Gastrocnemius medialis (tissue), 4 donors: ENCODE measurements at regions not wholly inside any gene's neighbourhood (a gene's known extent, or its start where the extent isn't known, plus 50 kb on each side); places are given as distances from the start of the nearest gene placed in this dataset.

Experiments used
- ATAC-seq, 2 donors: fragments of 150-250 bp; one replicate each; pipeline ENCODE4 v1.9.1; 2016
- DNase-seq, 2 donors: peaks; one replicate each; pipeline ENCODE4 v3.0.0-alpha.2; 2019
- H3K27ac ChIP-seq, 4 donors: fragments of 200-600 bp; sonication (generic); 1 replicate in 1 of 4; 2 replicates in 3 of 4; pipeline ENCODE4 v1.5.1; 2016 to 2018; ENCODE audit warnings: mild to moderate bottlenecking in 2 of 4, moderate library complexity in 1 of 4
- H3K27me3 ChIP-seq, 3 donors: fragments of 200-600 bp; sonication (generic) in 2 of 3; 1 replicate in 1 of 3; 2 replicates in 2 of 3; pipeline versions ENCODE4 v1.5.1 to v1.6.0; 2016 to 2019; ENCODE audit warnings: mild to moderate bottlenecking in 1 of 3, moderate library complexity in 1 of 3
- H3K36me3 ChIP-seq, 2 donors: fragments of 200-600 bp; sonication (generic) in 1 of 2; one replicate each; pipeline ENCODE4 v1.5.1; 2017 to 2018
- H3K4me1 ChIP-seq, 2 donors: fragments of 200-600 bp; sonication (generic) in 1 of 2; one replicate each; pipeline ENCODE4 v1.5.1; 2016 to 2017; ENCODE audit warnings: mild to moderate bottlenecking in 2 of 2
- H3K4me3 ChIP-seq, 4 donors: fragments of 200-600 bp; sonication (generic) in 3 of 4; 1 replicate in 1 of 4; 2 replicates in 3 of 4; pipeline ENCODE4 v1.5.1; 2016 to 2019; ENCODE audit warnings: mild to moderate bottlenecking in 2 of 4
- H3K9me3 ChIP-seq, 3 donors: fragments of 200-600 bp; sonication (generic) in 2 of 3; 1 replicate in 1 of 3; 2 replicates in 2 of 3; pipeline ENCODE4 v1.5.1; 2016 to 2019
- POLR2A ChIP-seq, 2 donors: fragments of 450-650 bp; IDR thresholded peaks; one replicate each; pipeline ENCODE4 v1.6.1; 2017; ENCODE audit warnings: antibody characterized with exemption in 2 of 2, mild to moderate bottlenecking in 2 of 2, moderate library complexity in 2 of 2
- in situ Hi-C, 4 donors: fragments of 200-750 bp; cut with MboI; loops; one replicate each; pipeline versions ENCODE4 v1.15.0 to v1.8.0; 2017; ENCODE audit warnings: low sequenced_read_pairs in 4 of 4
- intact Hi-C: fragments of 100-400 bp; cut with DNase I; formaldehyde crosslinking; loops from one replicate; pipeline ENCODE4 v1.15.1; 2023; ENCODE audit warnings: low total_unique reads
- TF ChIP-seq, protein P1 (sequence below), 5 experiments: fragments of 450-650 bp in 3 of 5; fragments of 200-600 bp in 2 of 5; sonication (generic) in 2 of 5; IDR thresholded peaks in 4 of 5; conservative IDR thresholded peaks in 1 of 5; 1 replicate in 4 of 5; 2 replicates in 1 of 5; pipeline ENCODE4 v1.5.1; 2016 to 2019; ENCODE audit warnings: antibody characterized with exemption in 5 of 5, mild to moderate bottlenecking in 3 of 5, moderate library complexity in 3 of 5

DNA sequence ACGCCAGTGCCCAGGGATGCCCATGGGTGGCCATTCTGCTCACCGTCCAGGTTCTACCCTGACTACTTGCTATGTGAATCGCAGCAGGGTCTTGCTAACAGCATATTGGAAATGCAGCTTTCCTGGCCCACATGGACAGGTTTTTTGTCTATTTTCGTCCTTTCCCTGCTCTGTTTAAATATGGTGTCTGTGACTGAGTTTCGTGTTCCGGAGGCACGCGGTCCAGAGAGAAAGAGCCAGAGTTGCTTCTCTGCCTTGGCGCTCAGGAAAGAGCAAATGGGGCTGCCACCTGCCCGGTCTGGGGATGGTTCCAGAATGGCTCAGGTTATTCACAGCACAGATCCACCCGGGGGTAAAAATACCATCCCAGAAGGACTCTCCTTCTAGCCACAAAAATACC lies 456.2 kb downstream of the BCL11A start:
- intact Hi-C loops (loop anchor here (5.0 kb wide), 1 partner anchor 40 kb away; no protein-coding TSS in a partner anchor), in situ Hi-C loops (no loop called here)
- H3K27ac ChIP-seq = peak overlapping the region in 1 of 4 donors; percentile 47
- DNase-seq (peak; percentile 37 to 47), ATAC-seq (peak in 1 of 2 donors; percentile 64)
- no peaks in the 10 kb centered on the region for H3K27me3 ChIP-seq
- no peak overlapping the region for H3K4me3 ChIP-seq
- no peaks in the 10 kb centered on the region for H3K36me3 ChIP-seq
- peaks cover 18 to 42% of the 10 kb centered on the region in 2 donors for H3K4me1 ChIP-seq
- no peaks in the 10 kb centered on the region for H3K9me3 ChIP-seq
- TF ChIP-seq, protein P1, sequence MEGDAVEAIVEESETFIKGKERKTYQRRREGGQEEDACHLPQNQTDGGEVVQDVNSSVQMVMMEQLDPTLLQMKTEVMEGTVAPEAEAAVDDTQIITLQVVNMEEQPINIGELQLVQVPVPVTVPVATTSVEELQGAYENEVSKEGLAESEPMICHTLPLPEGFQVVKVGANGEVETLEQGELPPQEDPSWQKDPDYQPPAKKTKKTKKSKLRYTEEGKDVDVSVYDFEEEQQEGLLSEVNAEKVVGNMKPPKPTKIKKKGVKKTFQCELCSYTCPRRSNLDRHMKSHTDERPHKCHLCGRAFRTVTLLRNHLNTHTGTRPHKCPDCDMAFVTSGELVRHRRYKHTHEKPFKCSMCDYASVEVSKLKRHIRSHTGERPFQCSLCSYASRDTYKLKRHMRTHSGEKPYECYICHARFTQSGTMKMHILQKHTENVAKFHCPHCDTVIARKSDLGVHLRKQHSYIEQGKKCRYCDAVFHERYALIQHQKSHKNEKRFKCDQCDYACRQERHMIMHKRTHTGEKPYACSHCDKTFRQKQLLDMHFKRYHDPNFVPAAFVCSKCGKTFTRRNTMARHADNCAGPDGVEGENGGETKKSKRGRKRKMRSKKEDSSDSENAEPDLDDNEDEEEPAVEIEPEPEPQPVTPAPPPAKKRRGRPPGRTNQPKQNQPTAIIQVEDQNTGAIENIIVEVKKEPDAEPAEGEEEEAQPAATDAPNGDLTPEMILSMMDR (IDR thresholded peaks at IDR 0.05 in 4 of 5, conservative IDR thresholded peaks at IDR 0.05 in 1 of 5) = no peak
- TF ChIP-seq POLR2A (IDR thresholded peaks at IDR 0.05) = no peak

DNA sequence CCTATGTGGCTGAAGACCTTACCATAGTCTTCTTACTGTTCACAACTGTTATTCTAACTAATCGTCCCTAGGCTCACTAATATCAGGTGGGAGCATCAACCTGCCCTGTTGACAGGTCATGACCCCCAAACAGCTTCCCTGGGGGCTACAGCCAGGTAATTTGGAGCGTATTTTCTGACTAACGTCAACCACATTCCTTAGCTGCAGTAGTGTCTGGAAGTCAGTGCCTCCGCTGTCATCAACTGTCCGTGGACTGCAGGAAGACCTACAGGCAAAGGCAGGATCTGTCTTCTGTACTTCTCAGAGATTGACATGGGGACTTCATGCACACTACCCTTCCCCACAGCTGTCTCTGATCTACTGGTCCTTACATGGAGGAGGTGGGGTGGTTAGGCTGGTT lies 456.9 kb downstream of the BCL11A start:
- in situ Hi-C loops = no loop called here
- TF ChIP-seq POLR2A (IDR thresholded peaks at IDR 0.05) = no peak
- no peak for ATAC-seq

DNA sequence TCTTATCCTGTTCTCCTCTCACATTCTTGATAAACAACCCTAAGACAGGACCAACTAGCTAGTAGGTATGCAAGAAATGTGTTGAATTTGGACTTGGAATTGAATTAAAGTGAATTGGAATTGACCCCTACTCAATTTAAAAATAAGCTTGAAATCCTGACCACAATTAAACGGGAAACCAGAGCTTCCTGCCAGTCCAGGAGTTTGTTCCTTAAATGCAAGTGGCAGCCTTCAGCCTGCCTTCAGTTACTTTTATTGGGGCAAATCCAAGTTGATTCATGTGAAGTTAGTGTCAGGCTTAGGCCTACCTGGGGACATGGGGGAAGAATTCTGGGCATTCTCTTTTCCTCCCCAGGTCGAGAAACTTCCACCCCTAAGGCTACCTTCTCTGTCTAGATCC lies 457.6 kb downstream of the BCL11A start:
- intact Hi-C loops = loop anchor here (5.0 kb wide), 1 partner anchor 39 kb away; no protein-coding TSS in a partner anchor

More for the DNA sequence above, 456.9 kb downstream of the BCL11A start:
- intact Hi-C loops = loop anchor here (5.0 kb wide), 1 partner anchor 39 kb away; no protein-coding TSS in a partner anchor
- H3K4me1 ChIP-seq = peaks cover 18 to 42% of the 10 kb centered on the region in 2 donors
- no peak overlapping the region for H3K27ac ChIP-seq
- H3K27me3 ChIP-seq = no peaks in the 10 kb centered on the region
- no peak for DNase-seq
- no peak overlapping the region for H3K4me3 ChIP-seq
- H3K36me3 ChIP-seq = no peaks in the 10 kb centered on the region
- no peaks in the 10 kb centered on the region for H3K9me3 ChIP-seq

DNA sequence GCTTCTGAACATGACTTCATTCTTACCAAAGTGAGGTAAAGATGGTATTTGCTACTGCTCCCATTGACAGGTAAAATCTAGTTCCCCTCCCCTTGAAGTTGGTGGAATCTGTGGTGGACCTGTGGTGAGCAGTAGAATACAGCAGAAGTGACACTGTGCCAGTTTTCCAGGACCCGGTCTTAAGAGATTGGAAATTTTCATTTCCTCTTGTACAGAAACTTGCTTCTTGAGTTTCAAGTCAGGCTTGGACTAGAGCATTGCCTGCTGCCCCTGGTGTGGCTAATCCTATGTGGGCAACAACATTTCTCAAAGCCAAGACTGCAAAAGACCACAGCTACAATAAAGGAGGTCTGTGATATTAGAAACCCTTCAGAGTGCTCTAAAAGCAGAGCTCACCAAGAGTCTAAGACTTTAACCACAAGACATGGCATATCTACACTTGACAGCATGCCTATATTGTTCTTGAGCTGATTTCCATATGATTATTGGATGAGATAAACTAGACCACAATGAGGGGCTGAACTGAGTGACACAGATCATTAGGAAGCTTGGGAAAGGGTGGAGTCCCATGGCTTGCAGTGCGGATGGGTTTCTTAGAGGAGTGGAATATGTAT lies 458.1 kb downstream of the BCL11A start:
- intact Hi-C loops (loop anchor here (5.0 kb wide), 1 partner anchor 38 kb away; no protein-coding TSS in a partner anchor), in situ Hi-C loops (no loop called here)
- H3K27ac ChIP-seq = no peak overlapping the region
- H3K36me3 ChIP-seq = no peaks in the 10 kb centered on the region
- no peak for TF ChIP-seq POLR2A (IDR thresholded peaks at IDR 0.05)
- TF ChIP-seq, protein P1 (IDR thresholded peaks at IDR 0.05 in 4 of 5, conservative IDR thresholded peaks at IDR 0.05 in 1 of 5) = no peak
- DNase-seq = no peak
- H3K4me3 ChIP-seq = no peak overlapping the region
- no peaks in the 10 kb centered on the region for H3K27me3 ChIP-seq
- H3K9me3 ChIP-seq = no peaks in the 10 kb centered on the region
- ATAC-seq = no peak
- H3K4me1 ChIP-seq = peaks cover 18 to 42% of the 10 kb centered on the region in 2 donors

More for the DNA sequence above, 457.6 kb downstream of the BCL11A start:
- H3K27me3 ChIP-seq = no peaks in the 10 kb centered on the region
- H3K4me1 ChIP-seq = peaks cover 18 to 42% of the 10 kb centered on the region in 2 donors
- no peak overlapping the region for H3K4me3 ChIP-seq
- TF ChIP-seq, protein P1 (IDR thresholded peaks at IDR 0.05 in 4 of 5, conservative IDR thresholded peaks at IDR 0.05 in 1 of 5) = no peak
- no peak for TF ChIP-seq POLR2A (IDR thresholded peaks at IDR 0.05)
- H3K27ac ChIP-seq = no peak overlapping the region
- in situ Hi-C loops = no loop called here
- no peaks in the 10 kb centered on the region for H3K36me3 ChIP-seq
- DNase-seq (no peak), ATAC-seq (no peak)
- no peaks in the 10 kb centered on the region for H3K9me3 ChIP-seq

DNA sequence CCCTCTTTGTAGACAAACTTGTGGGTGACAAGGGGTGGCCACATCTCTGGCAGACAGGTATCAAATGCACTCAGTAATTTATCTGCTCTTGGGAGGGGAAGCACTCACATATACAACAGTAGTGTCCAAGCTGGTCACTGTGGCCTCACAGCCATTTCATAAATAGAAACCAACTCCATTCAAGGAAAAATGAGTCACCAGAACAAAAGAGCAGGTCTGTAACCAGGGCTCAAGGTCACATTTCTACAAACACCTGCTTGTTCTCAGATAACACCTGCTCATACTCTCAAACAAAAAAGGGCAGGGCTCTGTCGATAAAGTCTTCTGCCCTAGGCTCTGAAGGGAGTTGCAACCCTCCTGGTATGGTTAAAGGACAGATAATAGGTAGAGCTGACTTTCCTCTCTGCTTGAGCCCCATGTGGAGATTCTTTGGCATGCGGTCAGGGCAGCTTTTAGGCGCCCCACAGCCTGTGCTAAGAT lies 459.0 kb downstream of the BCL11A start:
- intact Hi-C loops (no loop called here), in situ Hi-C loops (no loop called here)
- H3K27ac ChIP-seq = peak overlapping the region in 3 of 4 donors; percentile 13 to 65 (median 24)

More for the DNA sequence above, 459.0 kb downstream of the BCL11A start:
- DNase-seq (peak; percentile 25 to 28), ATAC-seq (peak; percentile 88 to 95)
- Histone ChIP-seq H3K36me3 (no peaks in the 10 kb centered on the region), H3K4me3 (no peak overlapping the region), H3K27me3 (no peaks in the 10 kb centered on the region), H3K4me1 (peaks cover 13 to 37% of the 10 kb centered on the region in 2 donors), H3K9me3 (no peaks in the 10 kb centered on the region)
- TF ChIP-seq, protein P1 (IDR thresholded peaks at IDR 0.05 in 4 of 5, conservative IDR thresholded peaks at IDR 0.05 in 1 of 5) = no peak
- TF ChIP-seq POLR2A (IDR thresholded peaks at IDR 0.05) = no peak
